ENCODE measurements at regions not wholly inside any gene's neighbourhood (a gene's known extent, or its start where the extent isn't known, plus 50 kb on each side); places are given as distances from the start of the nearest gene placed in this dataset.

DNA sequence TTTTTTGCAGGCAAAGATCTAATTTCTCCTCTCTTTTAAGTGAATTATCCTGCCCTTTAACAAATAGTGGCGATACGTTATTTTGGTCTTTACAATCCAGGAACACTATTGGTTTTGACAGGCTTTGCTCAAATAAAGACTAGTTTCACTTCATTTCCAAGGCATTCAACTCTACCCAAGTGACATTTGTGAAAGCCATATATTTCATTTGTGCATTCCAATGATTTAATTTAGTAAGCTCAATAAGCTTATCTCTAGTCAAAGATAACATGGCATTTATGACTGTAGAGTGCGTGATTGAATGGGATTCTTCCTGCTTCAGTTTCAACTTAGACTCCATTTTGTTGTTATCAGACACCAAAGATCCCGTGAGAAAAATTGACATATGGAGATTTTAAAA is 959.8 kb downstream of the ADGRL3 start:
- WGBS (ENCODE audit: low lambda C conversion rate), result 66% methylated on average over 4 of the region's 4 CpGs
- Histone ChIP-seq H3K79me2 (ENCODE audit: insufficient read depth) (no peaks in the 10 kb centered on the region), H3K36me3 (replicated peaks in 1 of 2; ENCODE audit: control insufficient read depth in 1 of 2, insufficient read depth in 2 of 2, low read length in 1 of 2) (no peaks in the 10 kb centered on the region), H3K4me3 (ENCODE audit: low read depth in 2 of 2, low read length in 1 of 2) (no peak overlapping the region), H4K20me1 (ENCODE audit: insufficient read depth) (no peaks in the 10 kb centered on the region), H3K27ac (ENCODE audit: low read depth in 2 of 2, low read length in 1 of 2) (no peak overlapping the region), H3K4me1 (ENCODE audit: control insufficient read depth in 1 of 2, insufficient read depth in 2 of 2, low read depth in 1 of 2, low read length in 1 of 2) (no peaks in the 10 kb centered on the region), H3K9me3 (no peaks in the 10 kb centered on the region), H3F3A (replicated peaks; ENCODE audit: insufficient read depth) (no peaks in the 10 kb centered on the region), H3K9me2 (no peaks in the 10 kb centered on the region), H2AFZ (ENCODE audit: low read depth) (no peak overlapping the region), H3K9ac (no peak overlapping the region), H3K4me2 (no peak overlapping the region), H3K27me3 (ENCODE audit: insufficient read depth) (no peaks in the 10 kb centered on the region)
- DNase-seq, result no peak
- ChIA-PET POLR2A (no interaction called here), CTCF (no interaction called here)
- TF ChIP-seq ELF1 (IDR thresholded peaks at IDR 0.05) (no peak), EP300 (IDR thresholded peaks at IDR 0.05; ENCODE audit: borderline replicate concordance in 1 of 2, low read depth in 1 of 2, low read length in 1 of 2) (no peak), RFX5 (IDR thresholded peaks at IDR 0.05; ENCODE audit: low read length) (no peak), FOXJ3 (CRISPR knock-in tag; IDR thresholded peaks at IDR 0.05) (no peak), MXI1 (IDR thresholded peaks at IDR 0.05; ENCODE audit: low read depth, low read length) (no peak), FOXM1 (IDR thresholded peaks at IDR 0.05; ENCODE audit: low read depth) (no peak), MEF2A (IDR thresholded peaks at IDR 0.05; ENCODE audit: borderline replicate concordance, low read depth) (no peak), EZH2phosphoT487 (IDR thresholded peaks at IDR 0.05; ENCODE audit: borderline replicate concordance, low read depth) (no peak), SMC3 (IDR thresholded peaks at IDR 0.05; ENCODE audit: low read depth, low read length) (no peak), POLR2AphosphoS5 (IDR thresholded peaks at IDR 0.05; ENCODE audit: low read depth, low read length) (no peak), GATA2 (CRISPR knock-in tag; IDR thresholded peaks at IDR 0.05) (no peak), RCOR1 (IDR thresholded peaks at IDR 0.05; ENCODE audit: low read length) (no peak), RAD21 (IDR thresholded peaks at IDR 0.05; ENCODE audit: low read length) (no peak)
- TF ChIP-seq, protein P1, sequence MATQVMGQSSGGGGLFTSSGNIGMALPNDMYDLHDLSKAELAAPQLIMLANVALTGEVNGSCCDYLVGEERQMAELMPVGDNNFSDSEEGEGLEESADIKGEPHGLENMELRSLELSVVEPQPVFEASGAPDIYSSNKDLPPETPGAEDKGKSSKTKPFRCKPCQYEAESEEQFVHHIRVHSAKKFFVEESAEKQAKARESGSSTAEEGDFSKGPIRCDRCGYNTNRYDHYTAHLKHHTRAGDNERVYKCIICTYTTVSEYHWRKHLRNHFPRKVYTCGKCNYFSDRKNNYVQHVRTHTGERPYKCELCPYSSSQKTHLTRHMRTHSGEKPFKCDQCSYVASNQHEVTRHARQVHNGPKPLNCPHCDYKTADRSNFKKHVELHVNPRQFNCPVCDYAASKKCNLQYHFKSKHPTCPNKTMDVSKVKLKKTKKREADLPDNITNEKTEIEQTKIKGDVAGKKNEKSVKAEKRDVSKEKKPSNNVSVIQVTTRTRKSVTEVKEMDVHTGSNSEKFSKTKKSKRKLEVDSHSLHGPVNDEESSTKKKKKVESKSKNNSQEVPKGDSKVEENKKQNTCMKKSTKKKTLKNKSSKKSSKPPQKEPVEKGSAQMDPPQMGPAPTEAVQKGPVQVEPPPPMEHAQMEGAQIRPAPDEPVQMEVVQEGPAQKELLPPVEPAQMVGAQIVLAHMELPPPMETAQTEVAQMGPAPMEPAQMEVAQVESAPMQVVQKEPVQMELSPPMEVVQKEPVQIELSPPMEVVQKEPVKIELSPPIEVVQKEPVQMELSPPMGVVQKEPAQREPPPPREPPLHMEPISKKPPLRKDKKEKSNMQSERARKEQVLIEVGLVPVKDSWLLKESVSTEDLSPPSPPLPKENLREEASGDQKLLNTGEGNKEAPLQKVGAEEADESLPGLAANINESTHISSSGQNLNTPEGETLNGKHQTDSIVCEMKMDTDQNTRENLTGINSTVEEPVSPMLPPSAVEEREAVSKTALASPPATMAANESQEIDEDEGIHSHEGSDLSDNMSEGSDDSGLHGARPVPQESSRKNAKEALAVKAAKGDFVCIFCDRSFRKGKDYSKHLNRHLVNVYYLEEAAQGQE (IDR thresholded peaks at IDR 0.05; ENCODE audit: low read depth, low read length), result no peak
- TF ChIP-seq, protein P2, sequence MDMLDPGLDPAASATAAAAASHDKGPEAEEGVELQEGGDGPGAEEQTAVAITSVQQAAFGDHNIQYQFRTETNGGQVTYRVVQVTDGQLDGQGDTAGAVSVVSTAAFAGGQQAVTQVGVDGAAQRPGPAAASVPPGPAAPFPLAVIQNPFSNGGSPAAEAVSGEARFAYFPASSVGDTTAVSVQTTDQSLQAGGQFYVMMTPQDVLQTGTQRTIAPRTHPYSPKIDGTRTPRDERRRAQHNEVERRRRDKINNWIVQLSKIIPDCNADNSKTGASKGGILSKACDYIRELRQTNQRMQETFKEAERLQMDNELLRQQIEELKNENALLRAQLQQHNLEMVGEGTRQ (IDR thresholded peaks at IDR 0.05; ENCODE audit: borderline replicate concordance, low read depth, low read length), result no peak
- TF ChIP-seq, protein P3, sequence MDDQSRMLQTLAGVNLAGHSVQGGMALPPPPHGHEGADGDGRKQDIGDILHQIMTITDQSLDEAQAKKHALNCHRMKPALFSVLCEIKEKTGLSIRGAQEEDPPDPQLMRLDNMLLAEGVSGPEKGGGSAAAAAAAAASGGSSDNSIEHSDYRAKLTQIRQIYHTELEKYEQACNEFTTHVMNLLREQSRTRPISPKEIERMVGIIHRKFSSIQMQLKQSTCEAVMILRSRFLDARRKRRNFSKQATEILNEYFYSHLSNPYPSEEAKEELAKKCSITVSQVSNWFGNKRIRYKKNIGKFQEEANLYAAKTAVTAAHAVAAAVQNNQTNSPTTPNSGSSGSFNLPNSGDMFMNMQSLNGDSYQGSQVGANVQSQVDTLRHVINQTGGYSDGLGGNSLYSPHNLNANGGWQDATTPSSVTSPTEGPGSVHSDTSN (IDR thresholded peaks at IDR 0.05), result no peak
